Mucosa of rectum (tissue), 2 donors: ENCODE measurements at regions not wholly inside any gene's neighbourhood (a gene's known extent, or its start where the extent isn't known, plus 50 kb on each side); places are given as distances from the start of the nearest gene placed in this dataset.
A peak's percentile ranks its signal among the peaks of the same experiment; 100 is the strongest.

Source experiments
- H3K27ac ChIP-seq, 2 donors: one replicate each; pipeline ENCODE4 v1.7.0; 2013; ENCODE audit warnings: inconsistent platforms in 2 of 2, low read depth in 2 of 2, low read length in 2 of 2
- H3K27me3 ChIP-seq, 2 donors: one replicate each; pipeline ENCODE4 v1.7.0; 2013; ENCODE audit warnings: low read length in 2 of 2; ENCODE audit not compliant: control insufficient read depth in 2 of 2, insufficient read depth in 2 of 2
- H3K36me3 ChIP-seq, 2 donors: one replicate each; pipeline ENCODE4 v1.7.0; 2013; ENCODE audit warnings: low read length in 2 of 2; ENCODE audit not compliant: control insufficient read depth in 2 of 2, insufficient read depth in 2 of 2
- H3K4me1 ChIP-seq, 2 donors: one replicate each; pipeline ENCODE4 v1.7.0; 2013; ENCODE audit warnings: low read length in 2 of 2, mild to moderate bottlenecking in 1 of 2; ENCODE audit not compliant: control insufficient read depth in 2 of 2, insufficient read depth in 2 of 2
- H3K4me3 ChIP-seq, 2 donors: one replicate each; pipeline ENCODE4 v1.7.0; 2013; ENCODE audit warnings: low read length in 2 of 2
- H3K9ac ChIP-seq, 2 donors: one replicate each; pipeline ENCODE4 v1.7.0; 2013; ENCODE audit warnings: low read length in 2 of 2, low read depth in 1 of 2, mild to moderate bottlenecking in 1 of 2
- H3K9me3 ChIP-seq, 2 donors: one replicate each; pipeline ENCODE4 v1.7.0; 2013; ENCODE audit warnings: low read length in 2 of 2; ENCODE audit not compliant: control insufficient read depth in 2 of 2
- donor health status: healthy.
- donor health status: Normal muscosa, but diverticular disease.

- Histone ChIP-seq H3K27me3 (no peaks in the 10 kb centered on the region), H3K36me3 (no peaks in the 10 kb centered on the region), H3K9me3 (no peaks in the 10 kb centered on the region), H3K4me3 (no peak overlapping the region), H3K4me1 (peaks cover 0 to 2% of the 10 kb centered on the region in 2 donors), H3K27ac (no peak overlapping the region), H3K9ac (no peak overlapping the region)
Observed at GRCh38 chr1:8267307-8267706, 50.6 kb upstream of the SLC45A1 start.

GRCh38 chr1:8266436-8267165 is 51.3 kb upstream of the SLC45A1 start:
- H3K27me3 ChIP-seq: no peaks in the 10 kb centered on the region
- no peaks in the 10 kb centered on the region for H3K9me3 ChIP-seq
- no peak overlapping the region for H3K4me3 ChIP-seq
- peaks cover 0 to 2% of the 10 kb centered on the region in 2 donors for H3K4me1 ChIP-seq
- no peaks in the 10 kb centered on the region for H3K36me3 ChIP-seq
- H3K27ac ChIP-seq: no peak overlapping the region
- H3K9ac ChIP-seq: no peak overlapping the region

- Histone ChIP-seq H3K9me3 (no peaks in the 10 kb centered on the region), H3K36me3 (no peaks in the 10 kb centered on the region), H3K4me1 (peaks cover 11 to 12% of the 10 kb centered on the region in 2 donors), H3K27ac (no peak overlapping the region), H3K4me3 (no peak overlapping the region), H3K27me3 (no peaks in the 10 kb centered on the region), H3K9ac (no peak overlapping the region)
Observed at GRCh38 chr1:8263791-8264190, 54.1 kb upstream of the SLC45A1 start.

- Histone ChIP-seq H3K27me3 (no peaks in the 10 kb centered on the region), H3K9ac (no peak overlapping the region), H3K4me3 (no peak overlapping the region), H3K36me3 (no peaks in the 10 kb centered on the region), H3K4me1 (peaks cover 16 to 18% of the 10 kb centered on the region in 2 donors), H3K27ac (no peak overlapping the region), H3K9me3 (no peaks in the 10 kb centered on the region)
Observed at GRCh38 chr1:8261398-8261762, 56.5 kb upstream of the SLC45A1 start.

GRCh38 chr1:8259498-8260290 is 58.2 kb upstream of the SLC45A1 start:
- Histone ChIP-seq H3K9ac (peak overlapping the region; percentile 20 to 26), H3K9me3 (no peaks in the 10 kb centered on the region), H3K36me3 (no peaks in the 10 kb centered on the region), H3K27me3 (no peaks in the 10 kb centered on the region), H3K4me3 (peak overlapping the region in 1 of 2 donors; percentile 16), H3K27ac (peak overlapping the region; percentile 63 to 67), H3K4me1 (peaks cover 17 to 18% of the 10 kb centered on the region in 2 donors)

- H3K27ac ChIP-seq: no peak overlapping the region
- H3K36me3 ChIP-seq: no peaks in the 10 kb centered on the region
- H3K4me3 ChIP-seq: no peak overlapping the region
- H3K27me3 ChIP-seq: no peaks in the 10 kb centered on the region
- no peak overlapping the region for H3K9ac ChIP-seq
- peaks cover 17 to 18% of the 10 kb centered on the region in 2 donors for H3K4me1 ChIP-seq
- H3K9me3 ChIP-seq: no peaks in the 10 kb centered on the region
Observed at GRCh38 chr1:8257621-8258020, 60.3 kb upstream of the SLC45A1 start.

- Histone ChIP-seq H3K27ac (no peak overlapping the region), H3K4me3 (no peak overlapping the region), H3K9me3 (no peaks in the 10 kb centered on the region), H3K4me1 (peaks cover 17 to 18% of the 10 kb centered on the region in 2 donors), H3K9ac (no peak overlapping the region), H3K36me3 (no peaks in the 10 kb centered on the region), H3K27me3 (no peaks in the 10 kb centered on the region)
Observed at GRCh38 chr1:8256321-8256720, 61.6 kb upstream of the SLC45A1 start.

GRCh38 chr1:8255712-8256111 is 62.2 kb upstream of the SLC45A1 start:
- no peak overlapping the region for H3K9ac ChIP-seq
- peaks cover 17 to 18% of the 10 kb centered on the region in 2 donors for H3K4me1 ChIP-seq
- H3K9me3 ChIP-seq: no peaks in the 10 kb centered on the region
- no peaks in the 10 kb centered on the region for H3K36me3 ChIP-seq
- no peak overlapping the region for H3K27ac ChIP-seq
- H3K4me3 ChIP-seq: no peak overlapping the region
- no peaks in the 10 kb centered on the region for H3K27me3 ChIP-seq

- Histone ChIP-seq H3K4me3 (no peak overlapping the region), H3K9ac (no peak overlapping the region), H3K36me3 (no peaks in the 10 kb centered on the region), H3K27ac (no peak overlapping the region), H3K27me3 (no peaks in the 10 kb centered on the region), H3K9me3 (no peaks in the 10 kb centered on the region), H3K4me1 (peaks cover 0 to 4% of the 10 kb centered on the region in 2 donors)
Observed at GRCh38 chr1:8252266-8252951, 65.5 kb upstream of the SLC45A1 start.

GRCh38 chr1:8251635-8252034 is 66.3 kb upstream of the SLC45A1 start:
- H3K4me3 ChIP-seq: no peak overlapping the region
- H3K27ac ChIP-seq: no peak overlapping the region
- H3K9ac ChIP-seq: no peak overlapping the region
- no peaks in the 10 kb centered on the region for H3K36me3 ChIP-seq
- H3K27me3 ChIP-seq: no peaks in the 10 kb centered on the region
- peaks cover 0 to 8% of the 10 kb centered on the region in 2 donors for H3K4me1 ChIP-seq
- H3K9me3 ChIP-seq: no peaks in the 10 kb centered on the region
